ENCODE measurements at regions not wholly inside any gene's neighbourhood (a gene's known extent, or its start where the extent isn't known, plus 50 kb on each side); places are given as distances from the start of the nearest gene placed in this dataset.

GRCh38 chr5:5784101-5784500 lies 361.6 kb downstream of the ICE1 start:
- ChIA-PET POLR2A (no interaction called here), CTCF (no interaction called here)
- FAIRE-seq (no peak), DNase-seq (ENCODE audit: low read depth, low spot score) (no peak)
- no peak overlapping the region for H3K4me3 ChIP-seq (replicated peaks in 1 of 3; ENCODE audit: insufficient read depth in 1 of 3, low read depth in 1 of 3, low read length in 3 of 3)
- no peaks in the 10 kb centered on the region for H4K20me1 ChIP-seq (replicated peaks; ENCODE audit: control insufficient read depth, extremely low read depth, insufficient read depth, low read length)
- H3K27me3 ChIP-seq (ENCODE audit: control insufficient read depth in 2 of 2, insufficient read depth in 2 of 2, low read length in 2 of 2) = no peaks in the 10 kb centered on the region
- no peaks in the 10 kb centered on the region for H3K4me1 ChIP-seq (ENCODE audit: control insufficient read depth, extremely low read depth, insufficient read depth, low read length)
- dilution Hi-C loops (cut with MboI; ENCODE audit: extremely low pct_ligation_motif_present, low sequenced_read_pairs) (no loop called here), intact Hi-C loops (cut with micrococcal nuclease) (no loop called here)
- H3K9me3 ChIP-seq (replicated peaks; ENCODE audit: control insufficient read depth, insufficient read depth, low read length) = peaks cover 2% of the 10 kb centered on the region
- H3K9ac ChIP-seq (replicated peaks; ENCODE audit: extremely low read depth, insufficient read depth, low read length) = no peak overlapping the region
- no peak overlapping the region for H2AFZ ChIP-seq (ENCODE audit: low read depth, low read length)
- no peaks in the 10 kb centered on the region for H3K79me2 ChIP-seq (ENCODE audit: control insufficient read depth, insufficient read depth, low read length)
- BruUV-seq (replicated peaks) = no TSS peak
- TF ChIP-seq FOS (IDR thresholded peaks at IDR 0.05; ENCODE audit: borderline replicate concordance, insufficient read depth, low read length) (no peak), MAX (IDR thresholded peaks at IDR 0.05; ENCODE audit: insufficient read depth, insufficient read length) (no peak), GATA2 (IDR thresholded peaks at IDR 0.05; ENCODE audit: insufficient read depth, insufficient read length, low read depth, low read length) (no peak)
- no peak overlapping the region for H3K27ac ChIP-seq (ENCODE audit: insufficient read depth, low read depth, low read length)
- H3K36me3 ChIP-seq (ENCODE audit: control insufficient read depth in 2 of 2, extremely low read depth in 1 of 2, insufficient read depth in 2 of 2, low read length in 2 of 2) = no peaks in the 10 kb centered on the region
- H3K4me2 ChIP-seq (ENCODE audit: insufficient read depth, low read length) = no peak overlapping the region
- no peaks in the 10 kb centered on the region for H3K9me1 ChIP-seq (replicated peaks; ENCODE audit: control insufficient read depth, extremely low read depth, insufficient read depth, low read length)

- Histone ChIP-seq H3K4me2 (ENCODE audit: insufficient read depth, low read length) (no peak overlapping the region), H3K36me3 (ENCODE audit: control insufficient read depth in 2 of 2, extremely low read depth in 1 of 2, insufficient read depth in 2 of 2, low read length in 2 of 2) (no peaks in the 10 kb centered on the region), H3K9me1 (replicated peaks; ENCODE audit: control insufficient read depth, extremely low read depth, insufficient read depth, low read length) (no peaks in the 10 kb centered on the region), H3K9me3 (replicated peaks; ENCODE audit: control insufficient read depth, insufficient read depth, low read length) (peaks cover 2% of the 10 kb centered on the region), H3K4me1 (ENCODE audit: control insufficient read depth, extremely low read depth, insufficient read depth, low read length) (no peaks in the 10 kb centered on the region), H4K20me1 (replicated peaks; ENCODE audit: control insufficient read depth, extremely low read depth, insufficient read depth, low read length) (no peaks in the 10 kb centered on the region), H3K4me3 (replicated peaks in 1 of 3; ENCODE audit: insufficient read depth in 1 of 3, low read depth in 1 of 3, low read length in 3 of 3) (no peak overlapping the region), H3K27me3 (ENCODE audit: control insufficient read depth in 2 of 2, insufficient read depth in 2 of 2, low read length in 2 of 2) (no peaks in the 10 kb centered on the region), H2AFZ (ENCODE audit: low read depth, low read length) (no peak overlapping the region), H3K9ac (replicated peaks; ENCODE audit: extremely low read depth, insufficient read depth, low read length) (no peak overlapping the region), H3K79me2 (ENCODE audit: control insufficient read depth, insufficient read depth, low read length) (no peaks in the 10 kb centered on the region), H3K27ac (ENCODE audit: insufficient read depth, low read depth, low read length) (no peak overlapping the region)
- ChIA-PET POLR2A (no interaction called here), CTCF (no interaction called here)
- intact Hi-C loops (cut with micrococcal nuclease) (no loop called here), dilution Hi-C loops (cut with MboI; ENCODE audit: extremely low pct_ligation_motif_present, low sequenced_read_pairs) (no loop called here)
- BruUV-seq (replicated peaks) = no TSS peak
- DNase-seq (ENCODE audit: low read depth, low spot score) = no peak
- FAIRE-seq = no peak
- no peak for TF ChIP-seq POLR2A (IDR thresholded peaks at IDR 0.05; ENCODE audit: low read depth, low read length)
- TF ChIP-seq EZH2 (IDR thresholded peaks at IDR 0.05; ENCODE audit: borderline replicate concordance, low read depth, low read length, severe bottlenecking) = no peak
- TF ChIP-seq MAX (IDR thresholded peaks at IDR 0.05; ENCODE audit: insufficient read depth, insufficient read length) = no peak
- no peak for TF ChIP-seq CTCF (IDR thresholded peaks at IDR 0.05; ENCODE audit: extremely low read depth in 1 of 2, insufficient read depth in 1 of 2, low read depth in 1 of 2, low read length in 2 of 2)
- TF ChIP-seq JUN (IDR thresholded peaks at IDR 0.05; ENCODE audit: borderline replicate concordance, insufficient read depth, insufficient read length, low read depth) = no peak
- no peak for TF ChIP-seq MYC (IDR thresholded peaks at IDR 0.05; ENCODE audit: low read depth, low read length)
- no peak for TF ChIP-seq POLR2AphosphoS5 (IDR thresholded peaks at IDR 0.05; ENCODE audit: insufficient read depth, low read depth, low read length)
- TF ChIP-seq FOS (IDR thresholded peaks at IDR 0.05; ENCODE audit: borderline replicate concordance, insufficient read depth, low read length) = no peak
- TF ChIP-seq GATA2 (IDR thresholded peaks at IDR 0.05; ENCODE audit: insufficient read depth, insufficient read length, low read depth, low read length) = no peak
Measured at GRCh38 chr5:5783021-5783420, 360.5 kb downstream of the ICE1 start.
